Non-pigmented ciliary epithelial cell (primary cell): ENCODE measurements at regions not wholly inside any gene's neighbourhood (a gene's known extent, or its start where the extent isn't known, plus 50 kb on each side); places are given as distances from the start of the nearest gene placed in this dataset.

ENCODE experiments used
- DNase-seq: peaks from one replicate; pipeline ENCODE4 v3.0.0-alpha.2; 2010; ENCODE audit warnings: low read depth

DNA sequence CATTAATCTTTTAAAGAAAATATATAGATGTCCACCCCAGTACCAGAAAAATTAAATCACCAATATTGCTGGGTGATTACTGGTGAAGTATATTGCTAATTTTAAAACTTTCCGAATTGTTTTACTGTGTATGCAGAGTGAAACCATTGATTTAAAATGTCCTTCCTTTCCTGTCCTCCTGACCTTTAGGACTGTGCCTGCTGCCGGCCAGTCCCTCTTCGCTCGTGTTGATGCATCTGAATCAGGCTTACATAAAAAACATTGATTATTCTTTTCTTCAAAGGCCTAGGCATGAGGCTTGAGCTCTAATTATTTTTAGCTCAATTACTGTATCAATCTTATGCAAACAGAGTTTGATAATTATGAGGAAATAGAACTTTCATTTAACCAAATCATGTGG is 1128.1 kb downstream of the BRINP3 start:
- DNase-seq: no peak

DNA sequence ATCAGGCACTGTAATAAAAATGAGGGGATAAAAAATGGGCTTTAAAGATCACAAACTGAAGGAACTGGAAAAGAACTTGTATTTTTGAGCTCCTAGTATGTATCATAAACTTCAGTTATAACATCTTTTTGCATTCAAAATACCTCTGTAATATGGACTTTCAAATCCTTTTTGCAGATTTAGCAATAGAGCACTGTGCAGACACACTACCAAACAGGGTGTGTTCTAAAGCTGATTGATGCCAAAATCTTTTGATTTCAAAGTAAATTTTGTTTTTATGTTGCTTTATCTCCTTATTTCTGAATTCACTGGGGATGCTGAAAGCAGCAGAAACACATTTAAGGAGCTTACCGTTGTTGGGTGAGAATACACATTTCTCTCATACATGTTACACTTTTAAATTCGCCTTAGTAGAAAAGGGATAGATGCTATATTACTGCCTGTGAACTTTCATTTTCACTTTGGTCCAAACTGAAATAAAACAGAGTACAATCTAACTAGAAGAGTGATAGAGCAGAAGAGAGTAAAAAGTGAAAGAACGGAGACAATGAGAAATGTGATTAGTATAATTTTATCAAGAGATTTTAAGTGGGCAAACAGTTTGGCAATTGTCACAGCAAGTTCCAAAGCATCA is 1126.6 kb downstream of the BRINP3 start:
- DNase-seq: no peak

DNA sequence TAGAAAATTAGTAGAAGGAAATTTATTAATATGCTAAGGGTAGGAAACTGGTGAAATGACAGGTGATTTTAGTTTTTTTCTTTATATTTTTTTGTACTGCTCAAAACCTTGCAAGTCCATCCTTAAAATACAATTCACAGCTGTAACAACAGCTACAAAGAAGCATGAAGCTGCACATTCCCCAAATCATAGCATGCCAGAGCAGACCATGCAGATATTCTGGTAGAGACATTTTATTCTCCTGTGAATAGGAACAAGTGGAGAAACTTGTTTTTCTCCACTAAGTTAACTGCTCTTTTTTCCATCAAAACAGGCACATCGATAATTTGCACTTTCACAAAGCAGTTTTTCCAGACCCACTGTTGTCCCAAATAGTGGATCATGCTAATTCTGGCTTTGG is 1125.7 kb downstream of the BRINP3 start:
- no peak for DNase-seq

GRCh38 chr1:189356206-189356605 is 1121.5 kb downstream of the BRINP3 start:
- no peak for DNase-seq

GRCh38 chr1:189357317-189357716 is 1120.3 kb downstream of the BRINP3 start:
- DNase-seq: no peak

DNA sequence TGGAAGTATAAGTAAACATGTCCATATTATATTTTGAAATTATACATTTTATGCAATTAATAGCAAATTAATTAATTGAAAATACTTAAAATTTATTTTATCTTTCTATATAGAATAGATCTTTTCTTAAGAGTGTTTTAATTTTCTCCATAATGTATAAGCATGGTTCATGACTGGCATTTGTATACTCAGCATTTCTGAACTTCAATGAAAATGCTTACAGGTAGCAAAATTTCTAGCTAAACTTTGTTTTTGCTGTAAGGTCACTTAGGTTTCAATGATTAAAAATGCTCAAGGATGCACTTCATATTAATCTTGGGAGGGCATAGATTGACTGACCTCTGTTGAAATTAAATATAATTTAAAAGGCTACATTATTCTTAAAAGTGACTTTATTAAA is 1108.1 kb downstream of the BRINP3 start:
- no peak for DNase-seq

DNA sequence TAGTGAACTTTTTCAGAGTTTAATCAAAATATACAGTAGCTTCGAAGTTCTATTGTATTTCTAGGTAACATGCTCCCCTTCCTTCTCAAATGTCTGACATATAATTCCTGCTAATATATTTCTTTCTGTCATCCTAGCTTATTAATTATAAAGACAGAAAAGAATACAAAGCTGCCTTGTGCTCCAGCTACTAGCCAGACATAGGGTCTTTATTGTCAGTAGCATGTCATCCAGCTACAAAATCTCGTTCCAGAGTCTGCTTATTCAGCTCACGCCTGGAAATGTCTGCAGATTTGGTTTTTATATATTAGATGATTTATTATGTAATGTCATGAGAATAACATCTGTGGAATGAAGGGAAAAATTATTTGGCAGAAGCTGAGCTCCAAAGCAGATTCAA is 1102.8 kb downstream of the BRINP3 start:
- DNase-seq: no peak

GRCh38 chr1:189405419-189405818 is 1072.2 kb downstream of the BRINP3 start:
- DNase-seq: no peak

DNA sequence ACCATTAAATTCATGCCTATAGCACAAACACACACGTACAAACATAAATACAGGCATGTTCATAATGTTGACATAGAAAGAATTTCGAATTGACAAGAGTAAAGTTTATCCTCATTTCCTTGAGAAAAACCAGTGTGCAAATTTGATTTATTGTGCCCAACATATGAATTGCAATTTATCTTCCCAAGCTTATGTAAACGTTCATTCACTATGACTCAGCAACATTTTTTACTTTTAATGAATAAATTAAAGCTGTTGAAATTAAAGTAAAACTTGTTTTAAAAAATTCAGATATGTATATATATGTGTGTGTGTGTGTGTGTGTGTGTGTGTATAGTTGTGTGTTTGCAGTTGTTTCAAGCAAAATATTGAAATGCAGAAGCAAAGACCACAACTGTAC is 1067.9 kb downstream of the BRINP3 start:
- DNase-seq: no peak

DNA sequence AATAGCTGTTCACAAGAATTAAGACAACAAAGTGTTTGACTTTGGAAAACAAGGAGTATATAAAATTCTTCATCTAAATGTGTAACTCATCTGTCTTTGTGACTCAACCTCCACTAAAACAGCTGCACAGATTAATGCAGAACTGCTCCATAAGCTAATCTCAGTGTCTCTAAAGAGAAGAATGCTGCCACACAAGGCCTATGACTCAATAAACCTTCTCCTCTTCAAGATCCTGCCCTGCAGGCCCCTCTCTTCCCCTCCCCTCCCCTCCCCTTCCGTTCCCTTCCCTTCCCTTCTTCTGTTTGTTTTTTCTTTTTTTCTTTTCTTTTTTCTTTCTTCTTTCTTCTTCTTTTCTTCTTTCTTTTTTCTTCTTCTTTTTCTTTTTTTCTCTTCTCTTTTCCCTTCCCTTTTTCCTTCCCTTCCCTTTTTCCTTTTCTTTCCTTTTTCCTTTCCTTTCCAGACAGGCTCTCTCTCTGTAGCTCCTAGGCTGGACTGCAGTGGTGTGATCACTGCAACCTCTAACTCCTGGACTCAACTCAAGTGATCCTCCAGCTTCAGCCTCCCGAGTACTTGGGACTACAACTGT is 1052.8 kb downstream of the BRINP3 start:
- DNase-seq: no peak

DNA sequence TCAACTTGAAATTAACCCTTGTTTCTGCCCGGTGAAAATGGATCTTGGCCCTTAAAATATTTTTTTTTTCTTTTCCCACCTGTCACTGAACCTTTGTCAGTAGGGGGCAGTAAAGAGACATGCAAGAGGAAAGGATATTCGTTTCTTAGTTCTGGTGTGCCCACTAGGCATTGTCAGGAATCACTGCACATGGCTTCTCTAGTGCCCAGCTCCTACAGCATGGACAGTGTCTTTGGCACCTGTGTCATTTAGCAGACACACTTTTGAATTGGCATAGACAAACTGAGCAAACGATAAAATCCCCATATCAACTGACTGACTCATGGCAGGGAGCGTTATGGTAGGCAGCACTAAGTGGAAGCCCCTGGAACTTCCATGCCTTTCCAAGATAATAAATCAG is 1048.1 kb downstream of the BRINP3 start:
- no peak for DNase-seq

DNA sequence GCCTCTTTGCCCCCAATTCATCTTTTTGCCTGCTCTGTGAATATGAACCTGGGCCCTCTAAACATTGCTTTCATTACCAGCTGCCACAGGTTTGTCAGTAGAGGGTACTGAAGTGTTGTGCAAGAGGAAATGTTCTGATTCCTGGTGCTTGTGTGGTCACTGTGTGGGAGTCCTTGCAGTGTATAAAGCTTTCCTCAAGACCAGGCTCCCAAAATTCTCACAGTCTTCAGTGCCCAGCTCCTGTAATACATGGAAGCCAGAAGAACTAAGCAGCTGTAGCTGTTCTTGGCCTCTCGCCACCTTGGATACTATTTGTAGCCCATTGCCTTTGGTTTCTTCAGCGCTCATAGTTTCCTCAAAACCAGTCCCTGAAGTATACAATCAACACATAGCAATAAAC is 1046.2 kb downstream of the BRINP3 start:
- peak; percentile 14 for DNase-seq

- no peak for DNase-seq
Measured at GRCh38 chr1:189432753-189433152, 1044.9 kb downstream of the BRINP3 start.

GRCh38 chr1:189434461-189434860 is 1043.2 kb downstream of the BRINP3 start:
- DNase-seq: no peak

- DNase-seq: no peak
Measured at GRCh38 chr1:189435398-189435797, 1042.3 kb downstream of the BRINP3 start.

DNA sequence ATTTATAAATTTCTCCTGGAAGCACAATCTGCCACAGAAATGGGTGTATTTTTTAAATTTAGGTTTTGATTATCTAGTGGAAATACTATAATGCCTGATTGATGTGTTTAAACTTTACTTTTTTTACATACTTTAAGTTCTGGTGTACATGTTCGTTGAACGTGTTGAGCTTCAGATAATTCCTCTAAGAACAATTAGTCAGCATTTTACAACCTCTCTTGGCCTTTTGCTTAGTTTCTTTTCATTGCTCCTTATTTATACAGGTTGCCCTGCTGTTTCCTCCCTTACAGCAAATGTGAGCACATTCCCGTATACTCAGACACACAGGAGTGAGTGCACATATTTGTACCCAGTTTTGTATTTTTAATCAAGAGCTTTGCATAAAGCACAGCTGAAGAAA is 1038.9 kb downstream of the BRINP3 start:
- no peak for DNase-seq

DNA sequence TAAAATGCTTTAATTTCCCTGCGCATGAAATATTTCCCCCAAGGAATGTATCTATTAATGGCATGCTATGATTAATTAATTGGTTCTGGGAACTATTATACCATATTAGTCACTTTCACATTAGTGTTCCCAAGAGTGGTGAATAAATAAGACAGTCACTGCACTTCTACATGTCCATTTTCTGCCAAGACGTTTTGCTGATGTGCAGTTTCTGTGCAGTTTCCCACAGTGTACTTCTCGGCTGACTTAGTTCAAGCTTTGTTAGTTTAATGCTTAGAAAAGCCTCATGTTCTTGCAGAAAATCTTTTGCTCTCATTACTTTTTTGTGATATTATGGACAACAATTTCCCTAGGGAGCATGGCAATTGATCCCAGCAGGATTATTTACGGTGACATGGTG is 1014.5 kb downstream of the BRINP3 start:
- DNase-seq: no peak

- DNase-seq: no peak
Measured at GRCh38 chr1:189496768-189497167, 980.9 kb downstream of the BRINP3 start.

- DNase-seq: no peak
Measured at GRCh38 chr1:189499736-189500135, 977.9 kb downstream of the BRINP3 start.

DNA sequence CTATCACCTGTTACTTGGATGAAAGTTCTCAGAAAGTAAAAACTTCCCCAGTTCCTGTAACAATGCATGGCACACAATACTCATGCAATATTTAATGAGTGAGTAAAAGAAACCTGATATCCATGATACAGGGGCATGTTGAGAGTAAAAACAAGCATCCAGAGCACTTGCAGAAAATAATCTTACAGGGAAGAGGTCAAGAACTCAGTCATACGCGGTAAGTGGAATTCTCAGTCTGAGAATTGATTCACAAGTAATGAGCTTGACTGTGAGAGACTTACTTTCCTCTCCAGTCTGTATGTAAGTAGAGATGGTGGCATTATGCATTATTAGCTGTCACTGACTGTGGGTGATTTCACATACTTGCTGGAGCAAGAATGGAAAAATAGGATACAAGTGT is 976.9 kb downstream of the BRINP3 start:
- peak; percentile 18 for DNase-seq

DNA sequence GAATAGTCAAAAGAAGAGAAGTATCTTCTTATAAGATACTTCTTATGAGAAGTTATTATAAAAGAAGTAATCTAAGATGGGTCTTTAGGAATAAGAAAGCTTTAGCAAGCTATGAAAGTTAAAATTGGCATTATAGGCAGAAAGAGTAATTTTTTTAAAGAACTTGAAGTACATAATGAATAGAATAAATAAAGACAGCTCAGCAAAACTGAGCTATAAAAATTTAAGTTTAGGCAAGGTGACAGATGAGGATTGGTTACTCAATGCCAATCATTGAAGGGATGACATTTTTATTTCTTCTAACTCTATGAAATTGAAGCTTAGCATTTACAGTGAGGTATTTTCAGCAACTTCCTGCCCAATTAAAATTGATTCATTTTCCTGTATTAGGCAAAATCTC is 966.8 kb downstream of the BRINP3 start:
- DNase-seq: no peak

GRCh38 chr1:189513091-189513490 is 964.6 kb downstream of the BRINP3 start:
- no peak for DNase-seq

DNA sequence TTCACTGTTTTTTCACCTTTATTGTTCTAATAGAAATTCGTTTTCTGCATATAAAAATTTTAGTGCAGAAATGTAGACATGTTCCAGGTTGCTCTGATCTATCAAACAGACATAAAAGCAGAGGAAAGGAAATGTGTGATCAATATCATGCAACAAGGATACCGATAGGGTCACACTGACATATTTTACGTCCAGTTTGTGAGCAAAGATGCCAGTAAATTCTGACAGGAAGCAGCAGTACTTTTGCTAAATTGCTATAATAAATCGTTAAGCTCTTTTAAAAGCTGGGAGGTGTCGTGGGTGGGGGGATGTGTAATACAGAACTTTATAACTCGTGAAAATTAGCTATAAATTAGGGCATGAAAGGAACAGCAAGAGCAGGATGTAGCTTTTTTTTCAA is 955.2 kb downstream of the BRINP3 start:
- no peak for DNase-seq

DNA sequence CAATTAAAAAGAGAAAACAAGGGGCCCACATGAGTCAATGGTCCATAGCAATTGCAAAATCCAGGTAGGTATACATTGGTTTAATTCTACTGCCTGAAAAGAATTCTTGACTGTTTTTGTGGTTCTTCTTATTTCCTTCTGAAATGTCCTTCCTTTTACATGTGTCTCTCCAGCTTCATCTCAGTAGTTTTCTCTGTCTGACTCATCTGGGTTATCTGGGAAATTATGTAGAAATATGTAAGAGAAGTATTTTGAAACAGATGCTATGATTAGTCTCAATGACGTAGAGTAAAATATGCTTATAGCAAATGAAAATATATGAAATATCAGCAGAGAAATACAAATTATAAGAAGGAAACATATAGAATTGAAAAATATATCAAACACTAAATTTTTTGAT is 953.2 kb downstream of the BRINP3 start:
- DNase-seq: peak; percentile 17
